Endothelial cell of umbilical vein (primary cell): ENCODE measurements at regions not wholly inside any gene's neighbourhood (a gene's known extent, or its start where the extent isn't known, plus 50 kb on each side); places are given as distances from the start of the nearest gene placed in this dataset.

ENCODE experiments used
- BruUV-seq: library from RNA; stranded (reverse); fragments of 400-500 nt; replicated peaks from 2 replicates; lab custom pipeline; 2021; lab: Mats Ljungman, UMichigan
- CTCF ChIA-PET: fragments of 300-600, 350-600 bp; sonication (Branson Sonifier 250); formaldehyde crosslinking; loops from one replicate; lab custom pipeline; 2021; ENCODE audit warnings: antibody characterized with exemption, inconsistent platforms; lab: Charles Lee
- POLR2A ChIA-PET: fragments of 300-600, 350-600 bp; sonication (Branson Sonifier 250); formaldehyde crosslinking; loops from one replicate; lab custom pipeline; 2021; ENCODE audit warnings: antibody characterized with exemption, inconsistent platforms; lab: Charles Lee
- DNase-seq: peaks from one replicate; pipeline ENCODE4 v3.0.0-alpha.2; 2011; ENCODE audit warnings: low read depth, low spot score
- FAIRE-seq: peaks from 2 replicates; lab custom pipeline; 2011; peaks lifted over from hg19 to GRCh38; lab: Jason Lieb, UNC
- H2AFZ ChIP-seq: 2 replicates; pipeline ENCODE4 v1.6.0; 2012; ENCODE audit warnings: low read depth, low read length, control low read depth, inconsistent platforms
- H3K27ac ChIP-seq: 2 replicates; pipeline ENCODE4 v1.5.1; 2011; ENCODE audit warnings: low read depth, mild to moderate bottlenecking, control low read depth, low read length, moderate library complexity; ENCODE audit not compliant: insufficient read depth
- H3K27me3 ChIP-seq, 2 experiments: 2 replicates each; pipeline versions ENCODE4 v1.6.0 to v1.6.1; 2011; ENCODE audit warnings: low read length in 2 of 2, mixed read lengths in 1 of 2; ENCODE audit not compliant: control insufficient read depth in 2 of 2, insufficient read depth in 2 of 2
- H3K36me3 ChIP-seq, 2 experiments: 2 replicates in 1 of 2; 3 replicates in 1 of 2; pipeline ENCODE4 v1.5.1; 2011; ENCODE audit warnings: low read length in 2 of 2, mild to moderate bottlenecking in 1 of 2, moderate library complexity in 1 of 2; ENCODE audit not compliant: control insufficient read depth in 2 of 2, insufficient read depth in 2 of 2; ENCODE audit errors: extremely low read depth in 1 of 2
- H3K4me1 ChIP-seq: 3 replicates; pipeline ENCODE4 v1.5.1; 2011; ENCODE audit warnings: mild to moderate bottlenecking, low read length; ENCODE audit not compliant: control insufficient read depth, insufficient read depth; ENCODE audit errors: extremely low read depth
- H3K4me2 ChIP-seq: 2 replicates; pipeline ENCODE4 v1.6.1; 2011; ENCODE audit warnings: low read length, control low read depth, mixed read lengths; ENCODE audit not compliant: insufficient read depth
- H3K4me3 ChIP-seq, 3 experiments: fragments of 200-600 bp in 1 of 3; sonication (generic), shearing (Covaris generic) in 1 of 3; replicated peaks in 1 of 3; 2 replicates each; pipeline ENCODE4 v1.5.1; 2011 to 2016; ENCODE audit warnings: control low read depth in 3 of 3, low read length in 3 of 3, mild to moderate bottlenecking in 2 of 3, inconsistent platforms in 1 of 3, low read depth in 1 of 3, moderate library complexity in 1 of 3; ENCODE audit not compliant: insufficient read depth in 1 of 3
- H3K79me2 ChIP-seq: 2 replicates; pipeline ENCODE4 v1.6.0; 2012; ENCODE audit warnings: low read length, inconsistent platforms; ENCODE audit not compliant: control insufficient read depth, insufficient read depth
- H3K9ac ChIP-seq: replicated peaks from 2 replicates; pipeline ENCODE3; 2011; ENCODE audit warnings: low read length, control low read depth; ENCODE audit not compliant: insufficient read depth; ENCODE audit errors: extremely low read depth
- H3K9me1 ChIP-seq: replicated peaks from 3 replicates; pipeline ENCODE4 v1.6.0; 2011; ENCODE audit warnings: mild to moderate bottlenecking, low read length; ENCODE audit not compliant: control insufficient read depth, insufficient read depth; ENCODE audit errors: extremely low read depth
- H3K9me3 ChIP-seq: replicated peaks from 2 replicates; pipeline ENCODE4 v1.5.1; 2012; ENCODE audit warnings: low read length, inconsistent platforms; ENCODE audit not compliant: control insufficient read depth, insufficient read depth
- H4K20me1 ChIP-seq: replicated peaks from 2 replicates; pipeline ENCODE3; 2011; ENCODE audit warnings: mild to moderate bottlenecking, low read length; ENCODE audit not compliant: control insufficient read depth, insufficient read depth; ENCODE audit errors: extremely low read depth
- CTCF ChIP-seq, 2 donors: IDR thresholded peaks; 1 replicate in 1 of 2; 2 replicates in 1 of 2; pipeline ENCODE4 v1.5.1; 2011; ENCODE audit warnings: low read length in 2 of 2, mild to moderate bottlenecking in 2 of 2, moderate library complexity in 2 of 2, control low read depth in 1 of 2, inconsistent platforms in 1 of 2, low read depth in 1 of 2; ENCODE audit not compliant: insufficient read depth in 1 of 2; ENCODE audit errors: extremely low read depth in 1 of 2
- EZH2 ChIP-seq: IDR thresholded peaks from 2 replicates; pipeline ENCODE4 v1.6.1; 2012; ENCODE audit warnings: borderline replicate concordance, low read depth, mild to moderate bottlenecking, moderate library complexity, low read length, inconsistent platforms; ENCODE audit not compliant: severe bottlenecking
- FOS ChIP-seq: IDR thresholded peaks from 2 replicates; pipeline ENCODE4 v1.6.1; 2011; ENCODE audit warnings: mild to moderate bottlenecking, low read length, moderate library complexity, borderline replicate concordance; ENCODE audit not compliant: insufficient read depth
- GATA2 ChIP-seq: IDR thresholded peaks from 2 replicates; pipeline ENCODE4 v1.7.0; 2011; ENCODE audit warnings: low read depth, mild to moderate bottlenecking, moderate library complexity, mixed read lengths, low read length; ENCODE audit not compliant: insufficient read length, insufficient read depth
- JUN ChIP-seq: IDR thresholded peaks from 2 replicates; pipeline ENCODE4 v1.6.1; 2011; ENCODE audit warnings: borderline replicate concordance, low read depth; ENCODE audit not compliant: insufficient read length, insufficient read depth
- MAX ChIP-seq: IDR thresholded peaks from 2 replicates; pipeline ENCODE4 v1.6.1; 2011; ENCODE audit not compliant: insufficient read depth, insufficient read length
- MYC ChIP-seq: IDR thresholded peaks from one replicate; pipeline ENCODE4 v1.6.1; 2011; ENCODE audit warnings: mild to moderate bottlenecking, low read depth, low read length
- POLR2A ChIP-seq: IDR thresholded peaks from 2 replicates; pipeline ENCODE4 v1.6.1; 2012; ENCODE audit warnings: low read depth, mild to moderate bottlenecking, control low read depth, low read length
- POLR2AphosphoS5 ChIP-seq: IDR thresholded peaks from 2 replicates; pipeline ENCODE4 v1.6.1; 2012; ENCODE audit warnings: low read depth, mild to moderate bottlenecking, control low read depth, low read length, moderate library complexity; ENCODE audit not compliant: insufficient read depth
- dilution Hi-C: fragments of 300-500 bp; cut with MboI; formaldehyde crosslinking; loops from one replicate; pipeline ENCODE4 v1.15.0; 2019; ENCODE audit warnings: low sequenced_read_pairs; ENCODE audit not compliant: extremely low pct_ligation_motif_present
- intact Hi-C: fragments of 100-400 bp; cut with micrococcal nuclease; formaldehyde crosslinking; loops from one replicate; pipeline ENCODE4 v1.10.0; 2022

GRCh38 chr1:55426156-55426555 lies 211.0 kb upstream of the USP24 start:
- intact Hi-C loops (no loop called here), dilution Hi-C loops (no loop called here)
- H3K4me2 ChIP-seq, result no peak overlapping the region
- no peaks in the 10 kb centered on the region for H3K9me3 ChIP-seq
- H4K20me1 ChIP-seq, result no peaks in the 10 kb centered on the region
- H3K4me3 ChIP-seq, result no peak overlapping the region
- FAIRE-seq, result no peak
- TF ChIP-seq MAX (no peak), POLR2AphosphoS5 (no peak), MYC (no peak), FOS (no peak), JUN (no peak), EZH2 (no peak), CTCF (IDR thresholded peaks at IDR 0.05; ENCODE audit: extremely low read depth in 1 of 2, insufficient read depth in 1 of 2, low read depth in 1 of 2, low read length in 2 of 2) (no peak), GATA2 (no peak), POLR2A (no peak)
- H3K27me3 ChIP-seq, result no peaks in the 10 kb centered on the region
- BruUV-seq, result no TSS peak
- no peaks in the 10 kb centered on the region for H3K36me3 ChIP-seq
- ChIA-PET CTCF (interaction anchor here (1.4 to 1.6 kb wide), 2 partner anchors 48 to 53 kb away, joined by 5 to 6 read pairs; no protein-coding TSS in a partner anchor), POLR2A (no interaction called here)
- no peak for DNase-seq
- H3K27ac ChIP-seq, result no peak overlapping the region
- H3K9ac ChIP-seq, result no peak overlapping the region
- H3K9me1 ChIP-seq, result no peaks in the 10 kb centered on the region
- no peak overlapping the region for H2AFZ ChIP-seq
- H3K79me2 ChIP-seq, result no peaks in the 10 kb centered on the region
- H3K4me1 ChIP-seq, result peaks cover 36% of the 10 kb centered on the region
